Trophoblast cell (in vitro differentiated cells and primary cell): ENCODE measurements at regions not wholly inside any gene's neighbourhood (a gene's known extent, or its start where the extent isn't known, plus 50 kb on each side); places are given as distances from the start of the nearest gene placed in this dataset.

Source experiments
- DNase-seq, 2 donors: peaks; one replicate each; pipeline ENCODE4 v3.0.0-alpha.2; 2016
- H2AFZ ChIP-seq: 2 replicates; pipeline ENCODE4 v1.6.1; 2013; ENCODE audit warnings: low read length, moderate library complexity, mild to moderate bottlenecking; ENCODE audit not compliant: insufficient read depth, poor library complexity
- H2AK5ac ChIP-seq: 2 replicates; pipeline ENCODE4 v1.6.1; 2013; ENCODE audit warnings: mild to moderate bottlenecking, low read length
- H2BK120ac ChIP-seq: 2 replicates; pipeline ENCODE4 v1.6.1; 2013; ENCODE audit warnings: low read length, mild to moderate bottlenecking, moderate library complexity; ENCODE audit not compliant: insufficient read depth, poor library complexity
- H2BK12ac ChIP-seq: 2 replicates; pipeline ENCODE4 v1.6.1; 2013; ENCODE audit warnings: mild to moderate bottlenecking, low read length, moderate library complexity
- H2BK5ac ChIP-seq: 2 replicates; pipeline ENCODE4 v1.6.1; 2013; ENCODE audit warnings: low read length, low read depth, moderate library complexity, mild to moderate bottlenecking; ENCODE audit not compliant: poor library complexity
- H3K14ac ChIP-seq: 2 replicates; pipeline ENCODE4 v1.6.1; 2013; ENCODE audit warnings: mild to moderate bottlenecking, low read length
- H3K18ac ChIP-seq: 2 replicates; pipeline ENCODE4 v1.6.1; 2013; ENCODE audit warnings: mild to moderate bottlenecking, low read length
- H3K23ac ChIP-seq: 2 replicates; pipeline ENCODE4 v1.6.1; 2013; ENCODE audit warnings: low read length
- H3K27ac ChIP-seq: 2 replicates; pipeline ENCODE4 v1.5.1; 2013; ENCODE audit warnings: low read depth, mild to moderate bottlenecking, inconsistent platforms, low read length, moderate library complexity
- H3K27me3 ChIP-seq: 2 replicates; pipeline ENCODE4 v1.6.1; 2013; ENCODE audit warnings: inconsistent platforms, mild to moderate bottlenecking, low read length, moderate library complexity; ENCODE audit not compliant: insufficient read depth
- H3K36me3 ChIP-seq, 2 experiments: 1 replicate in 1 of 2; 2 replicates in 1 of 2; pipeline ENCODE4 v1.6.1; 2013; ENCODE audit warnings: low read length in 2 of 2, mild to moderate bottlenecking in 2 of 2, moderate library complexity in 1 of 2; ENCODE audit not compliant: insufficient read depth in 2 of 2, control insufficient read depth in 1 of 2
- H3K4ac ChIP-seq: 2 replicates; pipeline ENCODE4 v1.6.1; 2013; ENCODE audit warnings: low read depth, mild to moderate bottlenecking, low read length, moderate library complexity
- H3K4me1 ChIP-seq, 2 experiments: 1 replicate in 1 of 2; 2 replicates in 1 of 2; pipeline ENCODE4 v1.6.1; 2013; ENCODE audit warnings: low read length in 2 of 2, mild to moderate bottlenecking in 2 of 2, moderate library complexity in 1 of 2; ENCODE audit not compliant: insufficient read depth in 2 of 2, control insufficient read depth in 1 of 2
- H3K4me2 ChIP-seq: 2 replicates; pipeline ENCODE4 v1.6.1; 2013; ENCODE audit warnings: inconsistent platforms, mild to moderate bottlenecking, low read length, moderate library complexity
- H3K4me3 ChIP-seq: 2 replicates; pipeline ENCODE4 v1.5.1; 2013; ENCODE audit warnings: mild to moderate bottlenecking, low read depth, low read length, inconsistent platforms
- H3K79me1 ChIP-seq: one replicate; pipeline ENCODE4 v1.6.1; 2013; ENCODE audit warnings: low read length
- H3K79me2 ChIP-seq: 2 replicates; pipeline ENCODE4 v1.6.1; 2013; ENCODE audit warnings: low read length, mild to moderate bottlenecking; ENCODE audit not compliant: control insufficient read depth, insufficient read depth, poor library complexity
- H3K9ac ChIP-seq: 2 replicates; pipeline ENCODE4 v1.6.1; 2013; ENCODE audit warnings: mild to moderate bottlenecking, low read length
- H3K9me3 ChIP-seq: 2 replicates; pipeline ENCODE4 v1.6.1; 2013; ENCODE audit warnings: low read depth, mild to moderate bottlenecking, control low read depth, inconsistent platforms, low read length; ENCODE audit not compliant: insufficient read depth
- H4K12ac ChIP-seq: 2 replicates; pipeline ENCODE4 v1.6.1; 2013; ENCODE audit warnings: low read depth, mild to moderate bottlenecking, low read length, moderate library complexity
- H4K8ac ChIP-seq: 2 replicates; pipeline ENCODE4 v1.6.1; 2013; ENCODE audit warnings: low read depth, mild to moderate bottlenecking, low read length, moderate library complexity
- H4K91ac ChIP-seq: one replicate; pipeline ENCODE4 v1.6.1; 2013; ENCODE audit warnings: low read depth, mild to moderate bottlenecking, low read length, moderate library complexity
- WGBS: extraction: QIAGEN DNeasy Blood & Tissue Kit; methylation state at CpG from one replicate; pipeline ENCODE4 v1.1.7; 2013; ENCODE audit warnings: missing lambda C conversion rate; ENCODE audit not compliant: insufficient read length, insufficient coverage; ENCODE audit errors: extremely low coverage; 5-methylcytosine and 5-hydroxymethylcytosine counted together

DNA sequence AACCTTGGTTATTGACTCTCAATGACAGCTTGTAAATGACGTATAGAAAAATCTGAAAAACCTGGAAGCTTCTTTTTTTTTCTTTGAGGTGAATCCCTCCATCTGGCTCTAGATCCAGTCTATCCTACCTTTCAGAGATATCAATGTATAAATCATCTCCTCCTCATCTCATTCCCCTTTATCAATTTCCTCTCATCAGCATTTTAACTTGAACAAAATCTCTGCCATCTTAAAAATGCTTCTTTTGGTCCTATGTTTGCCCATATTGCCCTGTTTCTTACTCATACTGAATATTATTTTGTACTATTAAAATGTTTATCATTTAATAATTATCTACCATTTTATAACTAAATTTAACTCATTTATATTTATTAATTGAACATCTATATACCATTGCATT, 306.7 kb upstream of the TSHZ2 start:
- Histone ChIP-seq H4K8ac (no peak overlapping the region), H4K91ac (no peak overlapping the region), H3K36me3 (no peaks in the 10 kb centered on the region), H3K4me2 (no peak overlapping the region), H3K14ac (no peak overlapping the region), H3K4me1 (no peaks in the 10 kb centered on the region), H3K9ac (no peak overlapping the region), H3K4ac (no peak overlapping the region), H2AK5ac (no peak overlapping the region), H2BK120ac (no peak overlapping the region), H3K79me1 (no peaks in the 10 kb centered on the region), H2BK12ac (no peak overlapping the region), H3K27me3 (no peaks in the 10 kb centered on the region), H3K27ac (no peak overlapping the region), H4K12ac (no peak overlapping the region), H3K18ac (no peak overlapping the region), H2BK5ac (no peak overlapping the region), H3K9me3 (no peaks in the 10 kb centered on the region), H3K23ac (no peak overlapping the region), H3K4me3 (no peak overlapping the region), H3K79me2 (no peaks in the 10 kb centered on the region), H2AFZ (no peak overlapping the region)
- WGBS: no CpG with 5 or more reads among the region's 1 CpG
- DNase-seq: no peak

DNA sequence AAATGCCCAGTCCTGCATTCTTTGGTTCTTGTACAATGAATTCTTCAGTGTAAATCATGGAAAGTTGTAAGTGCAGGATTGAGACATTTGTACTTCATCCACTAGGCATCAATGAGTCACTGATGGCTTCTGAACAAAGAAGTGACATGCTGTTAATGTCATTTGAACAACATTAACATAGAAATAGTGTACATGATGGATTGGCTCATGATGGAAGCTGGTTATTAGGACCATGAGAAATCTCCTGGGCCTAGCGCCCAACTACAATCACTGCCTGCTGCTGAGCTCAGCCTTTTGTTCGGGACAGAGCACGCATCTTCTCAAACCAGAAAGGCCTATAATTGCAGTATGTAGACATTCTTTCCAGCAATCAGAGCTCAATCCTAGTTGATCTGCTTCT, 316.8 kb upstream of the TSHZ2 start:
- H3K14ac ChIP-seq: no peak overlapping the region
- no peak overlapping the region for H3K9ac ChIP-seq
- H4K12ac ChIP-seq: no peak overlapping the region
- H2BK12ac ChIP-seq: no peak overlapping the region
- no peak overlapping the region for H3K4me3 ChIP-seq
- no peaks in the 10 kb centered on the region for H3K4me1 ChIP-seq
- no peak overlapping the region for H4K8ac ChIP-seq
- H3K4ac ChIP-seq: no peak overlapping the region
- no CpG with 5 or more reads among the region's 3 CpGs for WGBS
- no peaks in the 10 kb centered on the region for H3K79me1 ChIP-seq
- no peak overlapping the region for H3K18ac ChIP-seq
- no peak overlapping the region for H4K91ac ChIP-seq
- no peaks in the 10 kb centered on the region for H3K36me3 ChIP-seq
- H2AFZ ChIP-seq: no peak overlapping the region
- no peak overlapping the region for H2AK5ac ChIP-seq
- no peak overlapping the region for H3K4me2 ChIP-seq
- H3K9me3 ChIP-seq: no peaks in the 10 kb centered on the region
- H3K27me3 ChIP-seq: no peaks in the 10 kb centered on the region
- H2BK5ac ChIP-seq: no peak overlapping the region
- H3K23ac ChIP-seq: no peak overlapping the region
- DNase-seq: no peak
- no peaks in the 10 kb centered on the region for H3K79me2 ChIP-seq
- H3K27ac ChIP-seq: no peak overlapping the region
- H2BK120ac ChIP-seq: no peak overlapping the region

DNA sequence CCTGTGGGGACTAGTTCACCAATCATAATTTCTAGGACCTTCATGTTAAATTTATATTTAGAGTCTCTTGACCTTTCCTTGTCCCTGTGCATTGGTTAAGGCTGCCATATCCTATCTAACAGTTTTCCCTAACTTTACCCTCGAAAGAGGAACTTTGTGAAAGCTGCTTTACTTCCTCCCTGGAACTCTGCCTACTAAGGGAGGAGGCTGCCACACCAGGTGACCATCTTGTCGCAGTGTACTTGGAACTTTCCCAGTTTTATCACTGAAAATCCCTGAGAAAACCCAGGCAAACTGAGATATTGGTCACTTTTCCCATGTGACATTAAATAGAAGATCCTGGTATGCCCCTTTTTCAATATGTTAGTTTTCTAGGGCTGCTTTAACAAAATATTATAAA, 317.6 kb upstream of the TSHZ2 start:
- no peaks in the 10 kb centered on the region for H3K4me1 ChIP-seq
- H2BK5ac ChIP-seq: no peak overlapping the region
- no peak overlapping the region for H2AFZ ChIP-seq
- no peaks in the 10 kb centered on the region for H3K79me2 ChIP-seq
- H3K4me3 ChIP-seq: no peak overlapping the region
- H3K9me3 ChIP-seq: no peaks in the 10 kb centered on the region
- no peak overlapping the region for H3K9ac ChIP-seq
- no peaks in the 10 kb centered on the region for H3K27me3 ChIP-seq
- WGBS: no CpG with 5 or more reads among the region's 2 CpGs
- no peak overlapping the region for H3K23ac ChIP-seq
- no peak overlapping the region for H2BK12ac ChIP-seq
- H3K36me3 ChIP-seq: no peaks in the 10 kb centered on the region
- no peak overlapping the region for H2BK120ac ChIP-seq
- H3K4ac ChIP-seq: no peak overlapping the region
- H3K4me2 ChIP-seq: no peak overlapping the region
- H3K79me1 ChIP-seq: no peaks in the 10 kb centered on the region
- H3K27ac ChIP-seq: no peak overlapping the region
- no peak overlapping the region for H3K14ac ChIP-seq
- H2AK5ac ChIP-seq: no peak overlapping the region
- DNase-seq: no peak
- no peak overlapping the region for H4K91ac ChIP-seq
- H4K12ac ChIP-seq: no peak overlapping the region
- no peak overlapping the region for H3K18ac ChIP-seq
- no peak overlapping the region for H4K8ac ChIP-seq

DNA sequence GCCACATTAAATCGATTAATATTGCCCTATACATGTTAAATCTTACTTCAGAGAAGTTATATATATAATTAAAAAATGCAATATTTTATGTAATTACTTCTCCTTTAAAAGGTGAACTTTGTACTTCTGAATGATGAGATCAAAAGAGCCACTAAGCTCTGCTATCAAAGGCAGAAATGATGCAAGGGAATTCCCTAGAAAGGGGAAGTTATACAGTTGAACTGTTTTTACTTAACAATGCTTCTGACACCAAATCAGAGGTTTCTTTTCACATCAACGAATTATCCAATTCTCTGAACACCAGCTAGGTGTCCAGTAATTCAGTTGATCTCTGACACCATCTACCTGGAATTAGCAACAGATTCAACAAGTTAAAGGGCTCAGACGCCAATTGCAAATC, 319.9 kb upstream of the TSHZ2 start:
- Histone ChIP-seq H3K36me3 (no peaks in the 10 kb centered on the region), H4K12ac (no peak overlapping the region), H3K27ac (no peak overlapping the region), H4K8ac (no peak overlapping the region), H2BK12ac (no peak overlapping the region), H3K79me2 (no peaks in the 10 kb centered on the region), H3K4me3 (no peak overlapping the region), H3K4me1 (no peaks in the 10 kb centered on the region), H3K18ac (no peak overlapping the region), H3K27me3 (no peaks in the 10 kb centered on the region), H3K14ac (no peak overlapping the region), H4K91ac (no peak overlapping the region), H3K4ac (no peak overlapping the region), H3K4me2 (no peak overlapping the region), H2AFZ (no peak overlapping the region), H2AK5ac (no peak overlapping the region), H2BK120ac (no peak overlapping the region), H3K9ac (no peak overlapping the region), H3K9me3 (no peaks in the 10 kb centered on the region), H3K23ac (no peak overlapping the region), H2BK5ac (no peak overlapping the region), H3K79me1 (no peaks in the 10 kb centered on the region)
- DNase-seq: no peak
- whole genome bisulfite sequencing: no CpG with 5 or more reads among the region's 3 CpGs

DNA sequence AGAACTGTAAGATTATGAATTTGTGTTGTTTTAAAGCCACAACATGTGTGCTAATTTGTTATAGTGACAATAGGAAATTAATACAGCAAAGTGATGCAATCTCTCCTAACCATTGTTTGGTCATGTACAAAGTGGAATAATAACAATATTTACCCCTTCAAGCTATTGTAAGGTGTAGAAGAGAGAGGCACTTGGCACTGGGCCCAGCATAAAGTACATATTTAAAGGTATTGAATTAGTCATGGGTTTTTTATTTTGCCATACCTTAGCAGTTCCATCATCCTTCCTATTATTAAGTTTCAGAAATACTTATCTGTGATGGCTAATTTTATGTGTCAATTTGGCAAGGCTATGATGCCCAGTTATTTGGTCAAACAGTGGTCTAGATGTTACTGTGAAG, 322.4 kb upstream of the TSHZ2 start:
- Histone ChIP-seq H2BK120ac (no peak overlapping the region), H3K27ac (no peak overlapping the region), H2BK12ac (no peak overlapping the region), H3K4me1 (no peaks in the 10 kb centered on the region), H2AFZ (no peak overlapping the region), H3K79me2 (no peaks in the 10 kb centered on the region), H3K4me3 (no peak overlapping the region), H2AK5ac (no peak overlapping the region), H3K9ac (no peak overlapping the region), H3K14ac (no peak overlapping the region), H4K8ac (no peak overlapping the region), H4K91ac (no peak overlapping the region), H3K4ac (no peak overlapping the region), H3K18ac (no peak overlapping the region), H3K23ac (no peak overlapping the region), H3K4me2 (no peak overlapping the region), H4K12ac (no peak overlapping the region), H3K9me3 (no peaks in the 10 kb centered on the region), H3K36me3 (no peaks in the 10 kb centered on the region), H3K27me3 (no peaks in the 10 kb centered on the region), H3K79me1 (no peaks in the 10 kb centered on the region), H2BK5ac (no peak overlapping the region)
- no peak for DNase-seq
